SKM-1 (cell line): ENCODE measurements at regions not wholly inside any gene's neighbourhood (a gene's known extent, or its start where the extent isn't known, plus 50 kb on each side); places are given as distances from the start of the nearest gene placed in this dataset.
"Not testable (repeated sequence)": the region's sequence is repeated elsewhere in the genome, so short reads cannot be mapped to it uniquely, and the experiment has no call there.

Experiments used
- DNase-seq: peaks from one replicate; lab custom pipeline; 2025; ENCODE audit not compliant: unreplicated experiment; lab: John Stamatoyannopoulos, UW

DNA sequence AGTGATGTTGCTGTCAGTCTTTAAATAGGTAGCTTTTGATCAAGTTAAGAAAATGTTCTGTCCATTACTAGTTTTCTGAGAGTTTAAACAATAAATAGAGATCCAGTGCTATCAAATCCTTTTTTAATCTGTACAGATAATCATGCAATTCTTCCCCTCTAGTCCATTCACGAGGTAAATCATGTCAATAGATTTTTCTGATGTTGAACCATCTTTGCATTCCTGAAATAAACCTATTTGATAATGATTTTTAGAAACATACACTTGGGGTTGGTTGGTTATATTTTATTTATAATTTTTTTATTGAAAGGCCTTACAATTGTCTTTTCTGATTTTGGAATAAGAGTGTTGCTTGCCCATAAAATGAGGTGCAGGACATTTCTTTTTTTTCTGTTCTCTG is 95.0 kb downstream of the FAM53A start:
- no peak for DNase-seq

- no peak for DNase-seq
These were observed 95.8 kb downstream of the FAM53A start for GRCh38 chr4:1588306-1588705.

GRCh38 chr4:1584498-1584897 is 99.6 kb downstream of the FAM53A start:
- no peak for DNase-seq

GRCh38 chr4:1583859-1584258 is 100.3 kb downstream of the FAM53A start:
- no peak for DNase-seq

DNA sequence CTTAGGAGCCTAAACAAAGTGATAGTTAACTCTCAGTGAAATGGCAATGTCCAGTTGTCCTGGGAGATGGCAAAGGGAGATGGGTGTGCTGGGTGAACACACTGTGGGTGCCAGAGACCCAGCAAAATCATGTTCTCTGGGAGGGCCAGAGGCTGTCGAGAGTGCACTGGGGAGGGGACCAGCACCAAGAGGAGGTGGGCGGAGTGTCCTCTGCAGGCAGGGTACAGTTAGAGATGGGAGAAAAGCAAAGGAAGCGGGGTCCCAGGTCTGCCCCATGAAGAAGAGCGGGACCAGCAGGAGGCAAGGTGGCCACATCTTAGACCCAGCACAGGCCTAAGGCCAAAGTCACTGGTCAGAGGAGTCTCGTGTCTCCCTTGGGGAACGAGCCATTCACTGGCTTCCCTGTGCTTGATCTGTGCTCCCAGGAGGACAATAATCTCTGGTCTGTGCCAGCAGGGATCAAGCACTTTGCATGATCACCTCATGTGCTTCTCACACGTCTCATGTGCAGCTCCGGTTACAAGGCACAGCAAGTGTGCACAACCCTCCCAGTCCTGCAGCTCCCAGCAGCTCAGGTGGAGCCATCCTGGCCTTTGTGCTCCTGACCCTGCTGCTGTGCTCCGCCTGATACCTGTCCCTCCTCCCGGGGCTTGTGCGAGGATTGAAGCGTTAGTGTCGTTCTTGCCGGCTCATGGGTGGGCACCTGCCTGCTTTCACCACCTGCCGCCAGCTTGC is 100.9 kb downstream of the FAM53A start:
- DNase-seq = no peak

- no peak for DNase-seq
These were observed 101.9 kb downstream of the FAM53A start for GRCh38 chr4:1582227-1582626.

- DNase-seq = peak; percentile 95
These were observed 102.8 kb downstream of the FAM53A start for GRCh38 chr4:1581164-1581894.

DNA sequence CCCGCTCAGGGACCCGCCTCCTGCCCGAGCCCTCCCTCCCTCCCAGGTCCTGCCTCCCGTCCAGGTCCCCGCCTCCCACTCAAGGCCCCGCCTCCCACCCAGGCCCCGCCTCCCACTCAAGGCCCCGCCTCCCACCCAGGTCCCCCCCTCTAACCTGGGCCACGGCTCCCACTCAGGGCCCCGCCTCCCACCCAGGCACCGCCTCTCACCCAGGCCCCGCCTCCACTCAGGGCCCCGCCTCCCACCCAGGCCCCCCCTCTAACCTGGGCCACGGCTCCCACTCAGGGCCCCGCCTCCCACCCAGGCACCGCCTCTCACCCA is 103.5 kb downstream of the FAM53A start:
- not testable (repeated sequence) for DNase-seq

- DNase-seq = peak; percentile 88
These were observed 104.0 kb downstream of the FAM53A start for GRCh38 chr4:1579901-1580691.

DNA sequence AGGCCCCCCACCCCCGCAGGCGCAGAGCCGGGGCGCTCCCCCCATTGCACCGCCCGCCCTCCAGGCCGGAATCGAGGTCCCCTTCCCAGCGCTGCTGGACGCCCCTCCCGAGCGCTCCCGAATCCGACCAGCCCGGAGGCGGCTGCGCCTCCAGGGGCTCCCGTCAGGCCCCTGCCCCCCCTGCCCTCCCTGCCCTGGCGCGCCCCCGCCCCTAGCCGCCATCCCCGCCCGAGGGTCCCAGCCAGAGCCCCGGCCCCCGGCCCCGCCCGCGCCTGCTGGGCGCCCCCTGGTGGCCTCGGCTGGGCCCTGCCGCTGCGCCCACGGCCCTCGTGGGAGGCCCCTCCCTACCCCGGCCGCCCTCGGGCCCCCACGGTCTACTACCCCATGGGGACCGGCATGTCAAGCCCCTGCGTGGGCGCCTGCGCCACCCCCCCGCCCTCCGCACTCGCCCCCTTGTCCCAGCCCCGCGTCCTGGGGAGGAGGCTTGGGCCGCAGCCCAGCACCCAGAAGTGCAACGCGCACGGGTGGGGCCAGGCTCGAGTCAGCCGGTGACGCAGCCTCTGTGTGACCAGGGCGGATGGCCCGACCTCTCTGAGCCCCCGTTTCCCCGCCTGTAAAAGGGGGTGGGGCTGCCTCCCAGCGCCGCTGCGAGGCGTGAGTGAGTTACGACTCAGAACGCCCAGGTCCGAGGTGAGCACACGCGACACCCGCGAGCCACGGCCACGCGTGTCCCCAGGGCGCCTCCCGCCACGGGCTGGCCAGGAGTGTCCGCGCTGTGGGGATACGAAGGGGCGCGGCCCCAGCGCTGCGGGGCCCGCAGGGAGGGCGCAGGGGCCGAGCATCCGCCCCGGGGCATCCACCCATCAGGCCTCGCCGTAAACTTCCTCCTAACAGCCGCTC is 104.9 kb downstream of the FAM53A start:
- peak; percentile 56 for DNase-seq

DNA sequence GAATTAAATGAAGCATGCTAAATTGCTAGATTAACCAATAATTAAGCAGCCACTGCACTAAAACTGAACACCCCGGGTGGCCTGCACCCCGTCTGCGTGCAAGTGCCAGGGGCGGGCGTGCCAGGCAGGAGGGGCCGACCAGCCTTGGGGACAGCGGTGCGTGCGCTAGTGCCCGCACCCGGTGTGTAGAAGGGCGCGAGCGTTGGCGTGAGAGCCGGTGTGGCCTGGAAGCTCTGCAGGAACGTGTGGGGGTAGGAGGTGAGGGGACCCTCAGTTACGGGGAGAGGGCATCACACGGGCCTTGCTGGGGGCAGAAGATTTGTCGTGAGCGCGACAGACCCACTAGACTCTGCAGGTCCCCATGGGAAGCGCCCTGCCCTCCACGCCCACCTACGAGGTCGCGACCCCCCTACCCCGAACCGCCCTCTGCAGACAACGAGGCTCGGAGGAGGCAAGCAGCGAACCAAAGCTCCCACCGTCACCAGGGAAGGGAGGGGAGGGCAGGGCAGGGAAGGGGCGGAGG is 105.8 kb downstream of the FAM53A start:
- no peak for DNase-seq

DNA sequence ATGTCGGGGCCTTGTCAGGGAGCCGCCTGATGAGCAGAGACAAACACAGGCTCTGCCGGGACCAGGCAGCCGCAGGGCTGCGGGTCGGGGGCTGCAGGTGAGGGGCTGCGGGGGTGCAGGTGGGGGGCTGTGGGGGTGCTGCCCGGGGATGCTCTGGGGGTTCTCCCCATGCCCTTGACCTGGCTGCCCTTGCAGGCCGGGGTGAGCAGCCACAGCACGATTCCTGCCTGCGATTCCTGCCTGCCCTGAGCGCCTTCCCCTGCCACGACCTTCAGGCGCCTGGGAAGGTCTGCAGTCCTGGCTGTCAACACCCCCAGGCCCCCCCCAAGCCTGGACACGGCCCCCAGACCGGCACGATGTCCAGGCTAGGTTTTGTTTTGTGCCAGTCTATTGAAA is 106.3 kb downstream of the FAM53A start:
- no peak for DNase-seq

DNA sequence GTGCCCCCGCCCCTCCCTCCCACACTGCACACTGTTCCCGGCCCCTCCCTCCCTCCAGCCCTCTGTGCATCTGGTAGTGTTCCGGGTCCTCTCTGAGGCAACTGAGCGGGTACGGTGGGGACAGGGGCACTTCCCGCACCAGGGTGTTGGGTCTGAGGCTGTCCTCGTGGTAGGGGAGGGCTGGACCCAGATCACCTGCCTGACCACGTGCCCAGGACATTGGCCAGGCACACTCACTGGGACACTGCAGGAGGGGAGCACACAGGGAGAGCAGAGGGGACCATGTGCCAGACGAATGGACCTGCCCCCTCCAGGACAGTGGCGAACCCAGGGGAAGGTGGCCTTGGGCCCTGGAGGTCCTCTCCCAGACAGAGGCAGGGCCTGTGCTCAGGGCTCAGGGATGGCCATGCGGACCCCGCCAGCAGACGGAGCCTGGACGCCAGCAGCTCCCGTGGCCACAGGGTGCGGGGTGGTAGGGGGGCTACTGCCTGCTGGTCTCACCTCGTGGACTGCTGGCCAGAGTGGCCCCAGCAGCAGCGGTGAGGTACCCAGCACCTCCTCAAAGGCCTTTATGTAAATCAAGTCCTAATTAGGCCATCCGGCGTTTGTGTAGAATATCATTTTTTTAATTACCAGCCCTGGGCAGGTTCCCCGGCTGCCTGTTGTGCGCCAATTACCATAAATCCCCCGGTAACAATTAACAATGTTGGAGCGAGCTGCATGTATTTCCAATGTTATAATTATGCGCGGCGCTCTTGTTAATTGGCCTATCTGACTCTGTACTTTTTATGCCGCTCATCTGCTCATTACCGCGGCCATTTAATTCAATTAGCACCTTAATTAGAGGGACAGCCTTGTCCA is 106.9 kb downstream of the FAM53A start:
- DNase-seq = no peak

DNA sequence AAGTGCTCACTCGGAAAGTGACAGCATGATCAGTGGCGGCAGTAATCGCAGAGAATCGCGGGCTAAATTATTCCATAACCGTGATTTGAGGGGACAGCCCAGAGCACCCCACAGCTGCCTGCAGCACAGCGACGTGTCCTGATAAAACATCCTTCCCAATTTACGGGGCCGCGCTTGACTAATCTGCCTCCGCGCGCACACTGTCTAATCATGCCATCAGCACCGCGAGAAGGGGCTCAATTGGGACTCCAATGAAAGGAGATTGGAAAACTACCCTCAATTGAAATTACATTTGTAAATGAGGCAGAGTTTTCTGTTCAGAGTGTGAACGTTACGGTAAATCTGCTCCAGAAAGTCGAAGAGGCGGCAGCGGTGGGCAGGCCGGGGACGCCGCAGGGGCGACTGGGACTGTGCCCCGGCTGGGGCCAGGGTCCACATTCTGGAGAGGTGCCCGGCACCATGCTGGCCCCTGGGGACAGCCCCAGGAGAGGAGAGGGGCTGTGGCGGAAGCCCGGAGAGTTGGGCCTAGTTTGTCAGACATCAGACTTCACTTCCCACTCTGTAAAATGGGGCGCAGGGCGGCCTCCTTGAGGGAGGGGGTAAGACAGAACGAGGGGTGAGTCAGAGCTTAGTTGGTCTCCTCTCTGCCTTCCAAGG is 107.7 kb downstream of the FAM53A start:
- no peak for DNase-seq

- DNase-seq = no peak
These were observed 108.5 kb downstream of the FAM53A start for GRCh38 chr4:1575418-1576303.

DNA sequence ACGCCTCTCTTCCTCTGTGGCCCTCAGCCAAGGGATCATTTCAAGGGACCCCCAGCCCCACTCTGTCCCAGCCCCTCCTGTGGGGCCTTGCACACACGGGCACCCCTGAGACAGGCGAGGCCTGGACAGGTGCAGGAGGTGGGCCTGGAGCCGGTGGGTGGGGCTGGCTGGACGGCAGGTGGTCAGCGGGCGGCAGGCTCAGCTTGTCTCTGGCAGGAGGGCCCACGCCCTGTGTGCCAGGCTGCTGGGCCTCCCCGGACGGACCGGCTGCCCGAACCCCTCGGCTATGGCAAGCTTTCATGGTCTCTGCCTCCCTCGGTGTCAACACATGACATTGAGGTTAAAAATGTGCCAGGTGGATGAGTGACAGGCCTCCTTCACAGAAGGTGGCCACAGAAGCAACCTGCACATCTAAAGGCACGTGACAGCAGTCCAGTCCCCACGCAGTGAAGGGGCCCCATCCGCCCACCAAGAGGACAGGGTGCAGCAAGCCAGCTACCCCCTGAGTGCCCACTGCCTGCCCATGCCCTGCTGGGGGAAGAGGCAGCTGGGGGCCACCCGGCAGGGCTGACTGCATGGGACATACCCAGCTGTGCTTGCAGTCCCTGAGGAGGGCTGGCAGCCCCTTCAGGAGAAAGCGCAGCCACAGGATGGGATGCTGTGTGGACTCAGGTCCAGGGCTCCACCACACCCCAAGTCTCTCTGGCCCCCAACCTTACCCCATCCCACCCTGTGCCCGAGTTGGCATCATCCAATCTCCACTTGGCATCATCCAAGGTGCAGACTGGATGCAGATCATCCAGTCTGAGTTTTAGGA is 109.3 kb downstream of the FAM53A start:
- DNase-seq = no peak

GRCh38 chr4:1573830-1574459 is 110.2 kb downstream of the FAM53A start:
- DNase-seq = no peak
